ENCODE measurements at regions not wholly inside any gene's neighbourhood (a gene's known extent, or its start where the extent isn't known, plus 50 kb on each side); places are given as distances from the start of the nearest gene placed in this dataset.

DNA sequence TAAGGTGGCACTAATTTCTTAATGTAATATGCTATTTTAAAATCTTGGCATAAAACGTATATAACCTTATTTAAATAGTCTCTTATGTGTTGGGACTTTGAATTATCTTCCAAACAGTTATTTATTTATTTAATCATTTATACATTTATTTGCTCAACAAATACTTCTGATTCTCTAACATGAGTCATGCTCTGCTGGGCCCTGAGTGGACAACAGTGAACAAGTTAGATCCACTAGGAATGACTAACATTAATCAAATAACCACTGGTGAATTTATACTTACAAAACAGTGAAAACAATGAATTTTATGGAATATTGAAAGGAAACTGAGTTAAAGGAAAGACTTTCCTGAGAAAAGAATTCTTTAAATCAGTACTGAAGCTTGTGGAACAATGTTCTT, 1257.2 kb upstream of the CHAC2 start:
- DNase-seq = no peak
- intact Hi-C loops (cut with DNase I; ENCODE audit: low total_unique reads) (no loop called here), in situ Hi-C loops (cut with MboI; ENCODE audit: low pct_ligation_motif_present in 1 of 4, low pct_unique_long_range_greater_than_20kb in 1 of 4, low sequenced_read_pairs in 3 of 4) (no loop called here)
- TF ChIP-seq POLR2A (IDR thresholded peaks at IDR 0.05) (no peak), POLR2AphosphoS5 (IDR thresholded peaks at IDR 0.05) (no peak)
- H3K4me3 ChIP-seq = no peak overlapping the region
- H3K36me3 ChIP-seq = no peaks in the 10 kb centered on the region
- no peaks in the 10 kb centered on the region for H3K27me3 ChIP-seq
- H3K9me3 ChIP-seq = no peaks in the 10 kb centered on the region
- H3K4me1 ChIP-seq = no peaks in the 10 kb centered on the region
- H3K27ac ChIP-seq = no peak overlapping the region
- 67 to 75% methylated on average over 1 of the region's 1 CpG for whole genome bisulfite sequencing, 2 donors (ENCODE audit: low coverage in 1 of 2)

DNA sequence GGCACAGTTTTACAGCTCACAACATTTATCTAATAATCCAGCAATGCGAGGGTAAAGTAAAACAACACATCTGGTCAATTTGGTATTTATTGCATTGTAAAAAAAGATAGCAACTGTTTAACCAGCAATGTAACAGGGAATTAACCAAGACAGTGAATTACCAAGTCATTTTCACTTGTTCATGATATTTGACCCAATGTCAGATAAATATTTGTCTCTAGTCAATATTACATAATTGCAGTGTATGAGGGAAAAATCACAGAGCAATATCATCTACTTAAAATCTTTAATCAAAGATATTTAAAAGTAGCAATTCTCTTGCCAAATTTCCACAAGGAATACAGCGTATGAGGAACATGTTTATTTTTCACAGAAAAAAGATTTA, 1265.1 kb upstream of the CHAC2 start:
- H3K9me3 ChIP-seq = no peaks in the 10 kb centered on the region
- H3K27me3 ChIP-seq = no peaks in the 10 kb centered on the region
- no peak overlapping the region for H3K4me3 ChIP-seq
- H3K27ac ChIP-seq = no peak overlapping the region
- no peak for DNase-seq
- H3K36me3 ChIP-seq = no peaks in the 10 kb centered on the region
- whole genome bisulfite sequencing, 2 donors (ENCODE audit: low coverage in 1 of 2) = 61 to 73% methylated on average over 2 of the region's 2 CpGs
- intact Hi-C loops (cut with DNase I; ENCODE audit: low total_unique reads) = no loop called here
- in situ Hi-C loops (cut with MboI; ENCODE audit: low pct_ligation_motif_present in 1 of 4, low pct_unique_long_range_greater_than_20kb in 1 of 4, low sequenced_read_pairs in 3 of 4) = no loop called here
- no peaks in the 10 kb centered on the region for H3K4me1 ChIP-seq
- no peak for TF ChIP-seq EP300 (IDR thresholded peaks at IDR 0.05; ENCODE audit: low read depth)
- TF ChIP-seq, protein P1, sequence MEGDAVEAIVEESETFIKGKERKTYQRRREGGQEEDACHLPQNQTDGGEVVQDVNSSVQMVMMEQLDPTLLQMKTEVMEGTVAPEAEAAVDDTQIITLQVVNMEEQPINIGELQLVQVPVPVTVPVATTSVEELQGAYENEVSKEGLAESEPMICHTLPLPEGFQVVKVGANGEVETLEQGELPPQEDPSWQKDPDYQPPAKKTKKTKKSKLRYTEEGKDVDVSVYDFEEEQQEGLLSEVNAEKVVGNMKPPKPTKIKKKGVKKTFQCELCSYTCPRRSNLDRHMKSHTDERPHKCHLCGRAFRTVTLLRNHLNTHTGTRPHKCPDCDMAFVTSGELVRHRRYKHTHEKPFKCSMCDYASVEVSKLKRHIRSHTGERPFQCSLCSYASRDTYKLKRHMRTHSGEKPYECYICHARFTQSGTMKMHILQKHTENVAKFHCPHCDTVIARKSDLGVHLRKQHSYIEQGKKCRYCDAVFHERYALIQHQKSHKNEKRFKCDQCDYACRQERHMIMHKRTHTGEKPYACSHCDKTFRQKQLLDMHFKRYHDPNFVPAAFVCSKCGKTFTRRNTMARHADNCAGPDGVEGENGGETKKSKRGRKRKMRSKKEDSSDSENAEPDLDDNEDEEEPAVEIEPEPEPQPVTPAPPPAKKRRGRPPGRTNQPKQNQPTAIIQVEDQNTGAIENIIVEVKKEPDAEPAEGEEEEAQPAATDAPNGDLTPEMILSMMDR (IDR thresholded peaks at IDR 0.05) = no peak
- no peak for TF ChIP-seq POLR2AphosphoS5 (IDR thresholded peaks at IDR 0.05)
- TF ChIP-seq POLR2A (IDR thresholded peaks at IDR 0.05) = no peak

DNA sequence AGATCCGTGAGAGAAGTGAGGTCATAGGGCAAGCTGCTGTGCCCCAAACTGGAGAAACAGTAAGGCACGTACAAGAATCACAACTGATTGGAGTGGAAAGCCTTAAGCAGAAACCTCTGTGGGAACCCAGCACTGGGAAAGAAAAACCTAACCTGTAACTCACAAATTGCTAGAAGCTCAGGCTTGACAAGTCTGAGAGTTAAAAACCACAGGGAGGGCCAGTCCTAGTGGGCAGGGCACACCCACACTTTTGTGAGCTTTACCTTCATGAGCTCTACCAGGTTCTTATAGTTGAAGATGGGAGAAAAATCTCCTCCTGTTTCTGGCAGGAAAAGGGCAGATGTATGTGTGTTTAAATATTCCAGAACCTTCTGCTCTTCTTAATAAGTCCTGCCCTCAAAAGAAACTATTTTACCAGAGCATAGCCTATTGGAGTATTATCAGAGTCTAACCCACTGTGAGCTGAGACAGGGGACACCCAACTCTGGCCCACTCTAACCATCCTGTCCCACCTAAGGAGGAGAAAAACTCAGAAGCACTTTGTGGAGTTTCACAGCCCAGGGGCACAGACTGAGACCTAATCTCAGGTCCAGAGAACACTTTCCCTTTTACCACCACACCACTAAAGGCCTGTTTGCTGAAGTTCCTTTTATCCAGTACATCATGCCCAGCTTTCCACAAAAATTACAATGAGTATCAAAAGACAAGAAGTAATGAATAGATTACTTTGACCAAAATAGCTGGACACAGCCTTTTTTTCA, 1265.7 kb upstream of the CHAC2 start:
- TF ChIP-seq POLR2AphosphoS5 (IDR thresholded peaks at IDR 0.05) (no peak), POLR2A (IDR thresholded peaks at IDR 0.05) (no peak), EP300 (IDR thresholded peaks at IDR 0.05; ENCODE audit: low read depth) (no peak)
- TF ChIP-seq, protein P1 (IDR thresholded peaks at IDR 0.05) = no peak
- no peaks in the 10 kb centered on the region for H3K4me1 ChIP-seq
- WGBS, 2 donors (ENCODE audit: low coverage in 1 of 2) = 45 to 61% methylated on average over 2 of the region's 2 CpGs
- H3K27me3 ChIP-seq = no peaks in the 10 kb centered on the region
- H3K27ac ChIP-seq = no peak overlapping the region
- in situ Hi-C loops (cut with MboI; ENCODE audit: low pct_ligation_motif_present in 1 of 4, low pct_unique_long_range_greater_than_20kb in 1 of 4, low sequenced_read_pairs in 3 of 4) = no loop called here
- H3K36me3 ChIP-seq = no peaks in the 10 kb centered on the region
- no peak for DNase-seq
- no peaks in the 10 kb centered on the region for H3K9me3 ChIP-seq
- intact Hi-C loops (cut with DNase I; ENCODE audit: low total_unique reads) = no loop called here
- H3K4me3 ChIP-seq = no peak overlapping the region

DNA sequence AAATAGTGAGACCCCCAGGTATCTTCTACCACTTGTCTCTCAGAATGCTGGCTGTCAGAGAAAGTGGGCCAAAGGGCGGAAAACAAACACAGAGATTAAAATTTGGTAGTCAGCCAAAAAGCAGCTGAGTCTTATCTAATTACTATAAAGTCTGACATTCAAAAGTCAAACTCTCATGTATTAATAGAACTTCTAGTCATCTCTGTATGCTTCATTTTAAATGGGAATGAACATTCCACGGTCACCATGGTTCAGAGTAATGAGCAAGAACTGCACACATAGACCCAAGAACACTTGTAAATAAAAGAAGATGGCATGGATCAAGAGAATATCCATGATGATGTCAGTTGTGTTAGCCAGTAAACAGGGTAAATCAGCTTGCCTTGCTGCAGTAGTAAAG, 1267.0 kb upstream of the CHAC2 start:
- 56 to 65% methylated on average over 2 of the region's 2 CpGs for WGBS, 2 donors (ENCODE audit: low coverage in 1 of 2)
- intact Hi-C loops (cut with DNase I; ENCODE audit: low total_unique reads) (no loop called here), in situ Hi-C loops (cut with MboI; ENCODE audit: low pct_ligation_motif_present in 1 of 4, low pct_unique_long_range_greater_than_20kb in 1 of 4, low sequenced_read_pairs in 3 of 4) (no loop called here)
- TF ChIP-seq POLR2AphosphoS5 (IDR thresholded peaks at IDR 0.05) (no peak), EP300 (IDR thresholded peaks at IDR 0.05; ENCODE audit: low read depth) (no peak), POLR2A (IDR thresholded peaks at IDR 0.05) (no peak)
- TF ChIP-seq, protein P1 (IDR thresholded peaks at IDR 0.05) = no peak
- Histone ChIP-seq H3K4me3 (no peak overlapping the region), H3K27ac (no peak overlapping the region), H3K27me3 (no peaks in the 10 kb centered on the region), H3K9me3 (no peaks in the 10 kb centered on the region), H3K4me1 (no peaks in the 10 kb centered on the region), H3K36me3 (no peaks in the 10 kb centered on the region)
- no peak for DNase-seq

Measured in transverse colon (tissue), 4 donors.